HG03442 (cell line): ENCODE measurements at regions not wholly inside any gene's neighbourhood (a gene's known extent, or its start where the extent isn't known, plus 50 kb on each side); places are given as distances from the start of the nearest gene placed in this dataset.

ENCODE experiments used
- ATAC-seq: cut with Tn5 transposase; IDR thresholded peaks from one replicate; pipeline ENCODE4 v1.9.1; 2021; ENCODE audit warnings: mild to moderate bottlenecking, moderate library complexity; ENCODE audit not compliant: unreplicated experiment

DNA sequence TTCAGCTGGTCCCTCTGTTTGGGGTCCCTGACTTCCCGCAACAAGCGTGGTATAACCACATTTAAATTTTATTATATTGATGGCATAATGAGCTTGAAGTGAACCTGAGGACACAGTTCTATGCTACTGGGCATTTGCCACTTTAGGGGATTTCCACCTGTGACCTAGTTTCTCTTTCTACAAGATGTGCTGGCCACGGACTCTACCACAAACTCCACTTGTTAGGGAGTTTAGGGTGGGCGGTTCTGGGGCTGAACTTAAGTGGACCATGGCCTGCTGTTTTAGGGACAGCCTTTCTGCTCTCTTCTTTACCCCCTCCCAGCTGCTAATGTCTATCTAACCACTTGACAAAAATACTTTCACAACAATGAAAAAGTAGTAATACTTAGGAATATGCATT lies 1199.1 kb downstream of the SI start:
- no peak for ATAC-seq

GRCh38 chr3:163878396-163878795 lies 1199.9 kb downstream of the SI start:
- ATAC-seq: no peak

DNA sequence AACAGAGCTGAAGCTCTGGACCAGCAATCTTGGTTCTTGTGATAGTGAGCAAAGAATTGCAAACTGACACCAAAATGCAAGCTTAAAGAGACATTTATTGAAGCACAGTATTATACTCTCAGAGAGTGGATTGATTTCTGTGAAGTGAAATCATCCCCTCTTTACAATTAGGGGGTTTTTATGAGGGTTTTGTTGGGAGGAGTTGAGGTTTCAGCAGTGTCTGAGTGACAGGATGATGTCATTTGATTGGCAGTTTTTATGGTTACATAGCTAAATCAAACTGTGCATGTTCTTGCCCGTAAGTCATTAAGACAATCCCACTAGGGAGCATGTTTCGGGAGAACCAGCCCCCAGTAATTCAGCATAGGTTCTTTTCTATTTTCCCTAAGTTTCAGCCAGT lies 1200.5 kb downstream of the SI start:
- ATAC-seq: no peak

GRCh38 chr3:163863146-163863545 lies 1215.2 kb downstream of the SI start:
- no peak for ATAC-seq

- no peak for ATAC-seq
These were observed 1226.1 kb downstream of the SI start for GRCh38 chr3:163852233-163852632.

GRCh38 chr3:163838769-163839168 lies 1239.5 kb downstream of the SI start:
- no peak for ATAC-seq

- ATAC-seq: no peak
These were observed 1245.7 kb downstream of the SI start for GRCh38 chr3:163832547-163832946.

- no peak for ATAC-seq
These were observed 1256.5 kb downstream of the SI start for GRCh38 chr3:163821841-163822240.

- ATAC-seq: no peak
These were observed 1261.3 kb downstream of the SI start for GRCh38 chr3:163817015-163817414.

DNA sequence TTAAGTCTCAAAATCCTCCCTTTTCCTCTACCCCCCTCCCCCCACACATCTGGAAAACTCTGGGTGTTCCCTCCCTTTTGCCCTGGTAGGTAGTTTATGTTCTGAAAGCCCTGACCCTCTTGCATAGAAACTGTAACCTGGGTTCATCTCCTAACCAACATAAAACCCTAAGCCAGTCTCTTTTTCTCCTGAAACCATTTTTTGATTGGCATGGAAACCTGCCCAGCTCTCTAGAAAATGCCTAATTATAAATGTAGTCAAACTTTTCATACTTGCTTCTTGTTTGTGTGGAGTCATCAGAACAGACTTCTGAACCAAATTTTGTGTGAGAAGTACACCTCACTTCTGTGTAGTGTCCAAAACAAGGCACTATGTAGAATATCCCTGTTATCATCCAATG lies 1264.4 kb downstream of the SI start:
- no peak for ATAC-seq

GRCh38 chr3:163812006-163812405 lies 1266.3 kb downstream of the SI start:
- no peak for ATAC-seq

GRCh38 chr3:163809540-163809993 lies 1268.7 kb downstream of the SI start:
- ATAC-seq: no peak

DNA sequence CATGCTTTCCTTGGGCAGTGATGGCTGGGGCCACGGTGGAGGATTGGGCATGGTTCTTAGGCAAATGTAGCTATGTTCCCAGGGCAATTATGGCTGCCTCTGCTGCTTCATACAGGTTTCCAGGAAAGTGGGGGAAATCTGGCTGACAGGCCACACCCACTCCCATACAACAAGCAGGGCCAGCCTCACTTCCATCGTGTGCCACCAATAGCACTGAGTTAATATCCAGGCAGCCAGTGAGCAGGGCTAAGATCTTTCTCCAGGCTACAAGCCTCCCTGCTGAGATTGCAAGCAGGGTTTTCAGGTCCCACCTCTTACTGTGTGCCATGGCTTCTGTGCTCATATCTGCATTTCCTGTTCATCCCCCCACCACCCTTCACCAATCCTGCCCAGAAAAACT lies 1291.9 kb downstream of the SI start:
- ATAC-seq: no peak

DNA sequence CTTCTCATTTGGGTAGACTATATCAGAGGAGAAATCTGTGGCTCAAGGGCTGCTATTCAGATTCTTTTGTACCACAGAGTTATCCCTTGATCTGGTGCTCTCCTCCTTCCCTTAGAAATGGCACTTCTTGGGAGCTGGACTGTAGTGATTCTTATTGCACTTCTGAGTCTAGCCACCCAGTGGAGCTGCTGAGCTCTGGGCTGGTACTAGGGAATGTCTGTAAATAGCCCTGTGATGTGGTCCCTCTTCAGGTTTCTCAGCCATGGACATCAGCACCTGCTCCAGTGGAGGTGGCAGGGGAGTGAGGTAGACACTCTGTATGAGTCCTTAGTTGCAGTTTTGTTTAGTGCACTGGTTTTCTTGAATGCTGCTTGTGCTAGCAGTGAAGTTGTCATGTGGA lies 1292.6 kb downstream of the SI start:
- no peak for ATAC-seq

GRCh38 chr3:163779396-163780344 lies 1298.6 kb downstream of the SI start:
- ATAC-seq: no peak

DNA sequence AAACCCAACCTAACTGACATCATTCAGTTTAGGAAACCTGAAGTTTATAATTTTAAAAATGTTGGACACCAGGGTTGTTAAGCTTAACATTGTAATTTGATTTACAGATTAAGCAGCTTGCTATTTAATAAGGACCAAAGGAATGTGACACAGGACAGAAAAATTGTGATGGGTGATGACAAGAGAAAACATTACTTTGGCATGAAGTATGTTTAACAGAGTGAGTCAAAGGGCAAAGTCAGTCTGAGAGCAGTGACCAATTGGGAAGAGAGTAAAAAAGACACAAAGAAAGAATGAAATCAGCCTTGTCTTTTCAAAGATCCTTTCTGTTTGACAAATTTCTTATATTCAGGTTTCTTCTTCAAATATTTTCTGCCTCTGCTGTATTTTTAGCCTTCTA lies 1301.6 kb downstream of the SI start:
- ATAC-seq: no peak

- no peak for ATAC-seq
These were observed 1305.2 kb downstream of the SI start for GRCh38 chr3:163773136-163773535.

DNA sequence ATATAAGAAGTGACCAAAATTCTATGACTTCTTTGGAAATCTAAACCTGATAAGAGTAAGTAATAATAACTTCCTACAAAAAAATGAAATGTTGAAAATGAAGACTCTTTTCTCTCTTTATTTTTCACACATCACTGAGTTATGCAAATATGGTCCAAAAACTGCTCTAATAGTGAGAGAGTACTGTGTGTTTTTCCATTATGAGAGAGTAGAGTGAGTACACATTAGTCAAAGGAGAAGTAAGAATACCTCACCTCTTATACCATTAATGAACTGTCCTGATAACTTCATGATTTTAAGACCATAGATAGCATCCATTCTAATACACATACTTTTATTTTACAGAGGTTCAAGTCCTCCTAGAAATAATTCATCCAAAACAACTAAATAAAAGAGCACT lies 1310.2 kb downstream of the SI start:
- ATAC-seq: no peak

- no peak for ATAC-seq
These were observed 1312.2 kb downstream of the SI start for GRCh38 chr3:163766112-163766511.

DNA sequence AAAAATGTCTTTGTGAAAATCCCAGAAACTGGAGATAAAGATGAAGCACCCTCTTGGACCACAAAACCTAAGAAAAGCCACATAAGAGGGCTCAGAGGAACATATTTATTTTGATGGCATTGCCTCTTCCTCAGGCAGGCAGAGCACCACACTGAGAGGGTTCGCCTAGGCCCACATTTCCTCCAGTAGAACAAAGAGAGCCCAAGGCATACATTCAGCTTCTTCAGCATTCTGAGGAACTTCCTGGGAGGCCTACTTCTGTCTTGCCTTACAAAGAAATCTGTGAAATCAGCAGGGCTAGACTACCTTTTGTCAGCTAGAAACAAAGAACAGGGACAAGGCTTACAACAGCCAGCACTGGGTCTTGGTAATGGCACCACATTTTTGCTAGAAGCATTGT lies 1325.3 kb downstream of the SI start:
- ATAC-seq: no peak

- no peak for ATAC-seq
These were observed 1333.1 kb downstream of the SI start for GRCh38 chr3:163745204-163745603.

DNA sequence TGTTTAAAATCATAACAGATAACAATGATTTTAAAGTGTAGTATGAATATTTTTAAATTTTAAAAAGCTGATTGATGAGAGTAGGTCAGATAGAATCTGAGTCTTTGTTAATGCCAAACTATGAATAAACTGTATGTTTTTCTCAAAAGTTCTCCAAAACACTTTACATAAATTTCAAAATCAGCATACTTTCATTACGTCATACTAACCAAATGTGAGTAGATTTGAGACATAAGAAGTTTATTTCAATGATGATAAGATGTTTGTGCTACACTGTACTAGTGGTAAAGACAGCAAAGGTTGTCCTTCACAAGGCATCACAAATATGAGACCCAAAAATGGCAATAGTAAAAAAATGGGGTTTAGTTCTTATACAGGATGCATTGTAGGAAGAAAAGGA lies 1342.9 kb downstream of the SI start:
- no peak for ATAC-seq

GRCh38 chr3:163730684-163731083 lies 1347.6 kb downstream of the SI start:
- no peak for ATAC-seq
